ENCODE measurements at regions not wholly inside any gene's neighbourhood (a gene's known extent, or its start where the extent isn't known, plus 50 kb on each side); places are given as distances from the start of the nearest gene placed in this dataset.

- Histone ChIP-seq H2AFZ (ENCODE audit: low read length) (no peak overlapping the region), H3K27ac (ENCODE audit: low read depth, low read length, poor library complexity, severe bottlenecking) (no peak overlapping the region), H3K4me2 (ENCODE audit: low read length) (no peak overlapping the region), H3K79me2 (ENCODE audit: insufficient read depth, low read depth, low read length) (no peaks in the 10 kb centered on the region), H3K4me1 (ENCODE audit: insufficient read depth, low read length, poor library complexity, severe bottlenecking) (no peaks in the 10 kb centered on the region), H3K9me3 (ENCODE audit: low read length) (no peaks in the 10 kb centered on the region), H3K9me2 (ENCODE audit: insufficient read depth, low read length) (no peaks in the 10 kb centered on the region), H4K20me1 (ENCODE audit: insufficient read depth, low read length) (no peaks in the 10 kb centered on the region), H3K36me3 (ENCODE audit: insufficient read depth, low read length) (no peaks in the 10 kb centered on the region), H3K4me3 (ENCODE audit: low read depth, low read length, poor library complexity, severe bottlenecking) (no peak overlapping the region)
- intact Hi-C loops (cut with micrococcal nuclease; ENCODE audit: unreplicated experiment), result no loop called here
- ChIA-PET POLR2A (interaction anchor here (0.7 kb wide), 1 partner anchor 28 kb away, joined by 3 read pairs; no protein-coding TSS in a partner anchor), CTCF (ENCODE audit: unreplicated experiment) (no interaction called here)
- no peak for DNase-seq (ENCODE audit: low spot score)
- TF ChIP-seq EZH2phosphoT487 (IDR thresholded peaks at IDR 0.05; ENCODE audit: borderline replicate concordance, low read depth, low read length) (no peak), CTCF (conservative IDR thresholded peaks at IDR 0.05; ENCODE audit: low read length) (no peak)
- BruUV-seq (replicated peaks), result no TSS peak
Measured at GRCh38 chr12:62103748-62104147, 156.5 kb upstream of the USP15 start.

GRCh38 chr12:62106547-62107185 lies 153.5 kb upstream of the USP15 start:
- no peak for DNase-seq (ENCODE audit: low spot score)
- H3K27ac ChIP-seq (ENCODE audit: low read depth, low read length, poor library complexity, severe bottlenecking), result no peak overlapping the region
- POLR2A ChIA-PET, result interaction anchor here (0.7 kb wide), 1 partner anchor 1537 kb away, joined by 9 read pairs; no protein-coding TSS in a partner anchor
- no peaks in the 10 kb centered on the region for H3K9me3 ChIP-seq (ENCODE audit: low read length)
- BruUV-seq (replicated peaks), result no TSS peak
- no peaks in the 10 kb centered on the region for H4K20me1 ChIP-seq (ENCODE audit: insufficient read depth, low read length)
- no peaks in the 10 kb centered on the region for H3K79me2 ChIP-seq (ENCODE audit: insufficient read depth, low read depth, low read length)
- TF ChIP-seq EZH2phosphoT487 (IDR thresholded peaks at IDR 0.05; ENCODE audit: borderline replicate concordance, low read depth, low read length) (no peak), CTCF (conservative IDR thresholded peaks at IDR 0.05; ENCODE audit: low read length) (no peak)
- H3K4me3 ChIP-seq (ENCODE audit: low read depth, low read length, poor library complexity, severe bottlenecking), result no peak overlapping the region
- H3K4me2 ChIP-seq (ENCODE audit: low read length), result no peak overlapping the region
- no peaks in the 10 kb centered on the region for H3K4me1 ChIP-seq (ENCODE audit: insufficient read depth, low read length, poor library complexity, severe bottlenecking)
- intact Hi-C loops (cut with micrococcal nuclease; ENCODE audit: unreplicated experiment), result no loop called here
- H3K9me2 ChIP-seq (ENCODE audit: insufficient read depth, low read length), result no peaks in the 10 kb centered on the region
- CTCF ChIA-PET (ENCODE audit: unreplicated experiment), result no interaction called here
- H3K36me3 ChIP-seq (ENCODE audit: insufficient read depth, low read length), result no peaks in the 10 kb centered on the region
- no peak overlapping the region for H2AFZ ChIP-seq (ENCODE audit: low read length)

- no peak for DNase-seq (ENCODE audit: low spot score)
- Histone ChIP-seq H3K9me3 (ENCODE audit: low read length) (no peaks in the 10 kb centered on the region), H3K9me2 (ENCODE audit: insufficient read depth, low read length) (no peaks in the 10 kb centered on the region), H2AFZ (ENCODE audit: low read length) (no peak overlapping the region), H3K4me1 (ENCODE audit: insufficient read depth, low read length, poor library complexity, severe bottlenecking) (no peaks in the 10 kb centered on the region), H3K27ac (ENCODE audit: low read depth, low read length, poor library complexity, severe bottlenecking) (no peak overlapping the region), H3K79me2 (ENCODE audit: insufficient read depth, low read depth, low read length) (no peaks in the 10 kb centered on the region), H4K20me1 (ENCODE audit: insufficient read depth, low read length) (no peaks in the 10 kb centered on the region), H3K36me3 (ENCODE audit: insufficient read depth, low read length) (no peaks in the 10 kb centered on the region), H3K4me3 (ENCODE audit: low read depth, low read length, poor library complexity, severe bottlenecking) (no peak overlapping the region), H3K4me2 (ENCODE audit: low read length) (no peak overlapping the region)
- intact Hi-C loops (cut with micrococcal nuclease; ENCODE audit: unreplicated experiment), result no loop called here
- ChIA-PET POLR2A (no interaction called here), CTCF (ENCODE audit: unreplicated experiment) (no interaction called here)
- no peak for TF ChIP-seq EZH2phosphoT487 (IDR thresholded peaks at IDR 0.05; ENCODE audit: borderline replicate concordance, low read depth, low read length)
- no peak for TF ChIP-seq CTCF (conservative IDR thresholded peaks at IDR 0.05; ENCODE audit: low read length)
- no TSS peak for BruUV-seq (replicated peaks)
Measured at GRCh38 chr12:62113366-62114011, 146.7 kb upstream of the USP15 start.

Measured in OCI-LY7 (cell line).